Loucy (cell line): ENCODE measurements at regions not wholly inside any gene's neighbourhood (a gene's known extent, or its start where the extent isn't known, plus 50 kb on each side); places are given as distances from the start of the nearest gene placed in this dataset.

Experiments used
- EZH2phosphoT487 ChIP-seq: fragments of 200-600 bp; IDR thresholded peaks from 2 replicates; pipeline ENCODE4 v1.6.1; 2018; ENCODE audit warnings: antibody characterized with exemption, mild to moderate bottlenecking, moderate library complexity, borderline replicate concordance
- TF ChIP-seq, protein P1 (sequence below): fragments of 200-600 bp; sonication (generic); conservative IDR thresholded peaks from 2 replicates; pipeline ENCODE4 v1.5.1; 2014; ENCODE audit warnings: mild to moderate bottlenecking, antibody characterized with exemption, low read length

DNA sequence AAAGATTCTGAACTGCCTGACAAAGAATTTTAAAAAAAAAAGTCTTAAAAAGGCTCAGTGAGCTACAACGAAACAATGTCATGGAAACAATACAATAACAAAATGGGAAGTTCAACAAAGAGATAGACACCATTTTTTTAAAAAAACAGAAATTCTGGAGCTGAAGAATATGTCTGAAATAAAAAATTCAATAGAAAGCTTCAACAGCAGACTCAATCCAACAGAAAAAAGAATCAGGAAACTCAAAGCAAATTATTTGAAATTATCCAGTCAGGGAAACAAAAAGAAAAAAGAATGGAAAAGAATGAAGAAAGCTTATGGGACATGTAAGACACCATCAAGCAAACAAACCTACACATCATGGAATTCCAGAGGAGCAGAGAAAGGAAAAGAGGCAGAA lies 118.5 kb upstream of the LGR5 start:
- TF ChIP-seq, protein P1, sequence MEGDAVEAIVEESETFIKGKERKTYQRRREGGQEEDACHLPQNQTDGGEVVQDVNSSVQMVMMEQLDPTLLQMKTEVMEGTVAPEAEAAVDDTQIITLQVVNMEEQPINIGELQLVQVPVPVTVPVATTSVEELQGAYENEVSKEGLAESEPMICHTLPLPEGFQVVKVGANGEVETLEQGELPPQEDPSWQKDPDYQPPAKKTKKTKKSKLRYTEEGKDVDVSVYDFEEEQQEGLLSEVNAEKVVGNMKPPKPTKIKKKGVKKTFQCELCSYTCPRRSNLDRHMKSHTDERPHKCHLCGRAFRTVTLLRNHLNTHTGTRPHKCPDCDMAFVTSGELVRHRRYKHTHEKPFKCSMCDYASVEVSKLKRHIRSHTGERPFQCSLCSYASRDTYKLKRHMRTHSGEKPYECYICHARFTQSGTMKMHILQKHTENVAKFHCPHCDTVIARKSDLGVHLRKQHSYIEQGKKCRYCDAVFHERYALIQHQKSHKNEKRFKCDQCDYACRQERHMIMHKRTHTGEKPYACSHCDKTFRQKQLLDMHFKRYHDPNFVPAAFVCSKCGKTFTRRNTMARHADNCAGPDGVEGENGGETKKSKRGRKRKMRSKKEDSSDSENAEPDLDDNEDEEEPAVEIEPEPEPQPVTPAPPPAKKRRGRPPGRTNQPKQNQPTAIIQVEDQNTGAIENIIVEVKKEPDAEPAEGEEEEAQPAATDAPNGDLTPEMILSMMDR, result no peak
- no peak for TF ChIP-seq EZH2phosphoT487
